CD4-positive, alpha-beta memory T cell (primary cell): ENCODE measurements at regions not wholly inside any gene's neighbourhood (a gene's known extent, or its start where the extent isn't known, plus 50 kb on each side); places are given as distances from the start of the nearest gene placed in this dataset.

Source experiments
- CTCF ChIA-PET: fragments of 350-600 bp; sonication (Branson Sonifier 250); formaldehyde crosslinking; loops from one replicate; lab custom pipeline; 2021; ENCODE audit warnings: inconsistent platforms; ENCODE audit not compliant: partially characterized antibody; lab: Charles Lee
- POLR2A ChIA-PET: fragments of 350-600 bp; sonication (Branson Sonifier 250); formaldehyde crosslinking; loops from one replicate; lab custom pipeline; 2021; ENCODE audit not compliant: partially characterized antibody; lab: Charles Lee
- DNase-seq, 5 donors: peaks; one replicate each; pipeline versions ENCODE4 v3.0.0 to v3.0.0-alpha.2; 2020 to 2022; ENCODE audit warnings: mixed read lengths in 1 of 5
- H3K27ac ChIP-seq: one replicate; pipeline ENCODE4 v1.7.0; 2013; ENCODE audit warnings: low read depth, low read length
- H3K27me3 ChIP-seq: 2 replicates; pipeline ENCODE4 v1.7.0; 2013; ENCODE audit warnings: mild to moderate bottlenecking, low read length, moderate library complexity; ENCODE audit not compliant: insufficient read depth
- H3K36me3 ChIP-seq: 2 replicates; pipeline ENCODE4 v1.7.0; 2013; ENCODE audit warnings: mild to moderate bottlenecking, low read length, moderate library complexity; ENCODE audit not compliant: insufficient read depth
- H3K4me1 ChIP-seq: 2 replicates; pipeline ENCODE4 v1.7.0; 2013; ENCODE audit warnings: mild to moderate bottlenecking, low read length, moderate library complexity; ENCODE audit not compliant: insufficient read depth
- H3K4me3 ChIP-seq, 2 donors: one replicate each; pipeline ENCODE4 v1.7.0; 2013; ENCODE audit warnings: low read length in 2 of 2, mild to moderate bottlenecking in 1 of 2
- H3K9me3 ChIP-seq, 2 donors: one replicate each; pipeline ENCODE4 v1.7.0; 2013; ENCODE audit warnings: low read length in 2 of 2, control low read depth in 1 of 2; ENCODE audit not compliant: control insufficient read depth in 1 of 2
- H3K27ac Mint-ChIP-seq, 7 donors: one replicate each; pipeline ENCODE4 v1.8.0; 2020 to 2021; ENCODE audit warnings: mixed read lengths in 7 of 7, mild to moderate bottlenecking in 6 of 7, inconsistent platforms in 3 of 7, moderate library complexity in 3 of 7
- H3K27me3 Mint-ChIP-seq, 2 donors: one replicate each; pipeline ENCODE4 v1.8.0; 2020 to 2021; ENCODE audit warnings: mixed read lengths in 2 of 2
- H3K36me3 Mint-ChIP-seq, 2 donors: one replicate each; pipeline ENCODE4 v1.8.0; 2020 to 2021; ENCODE audit warnings: mixed read lengths in 2 of 2, inconsistent platforms in 1 of 2, mild to moderate bottlenecking in 1 of 2
- H3K4me1 Mint-ChIP-seq, 4 donors: one replicate each; pipeline ENCODE4 v1.8.0; 2020 to 2021; ENCODE audit warnings: mixed read lengths in 4 of 4, mild to moderate bottlenecking in 1 of 4
- H3K4me3 Mint-ChIP-seq, 8 donors: one replicate each; pipeline ENCODE4 v1.8.0; 2020 to 2021; ENCODE audit warnings: mixed read lengths in 8 of 8, mild to moderate bottlenecking in 7 of 8, moderate library complexity in 6 of 8, inconsistent platforms in 3 of 8
- H3K9me3 Mint-ChIP-seq, 8 donors: one replicate each; pipeline ENCODE4 v1.8.0; 2020 to 2021; ENCODE audit warnings: mixed read lengths in 8 of 8, mild to moderate bottlenecking in 5 of 8, inconsistent platforms in 3 of 8, moderate library complexity in 1 of 8
- intact Hi-C: fragments of 100-400 bp; cut with micrococcal nuclease; formaldehyde crosslinking; loops from one replicate; pipeline ENCODE4 v1.15.1; 2023

DNA sequence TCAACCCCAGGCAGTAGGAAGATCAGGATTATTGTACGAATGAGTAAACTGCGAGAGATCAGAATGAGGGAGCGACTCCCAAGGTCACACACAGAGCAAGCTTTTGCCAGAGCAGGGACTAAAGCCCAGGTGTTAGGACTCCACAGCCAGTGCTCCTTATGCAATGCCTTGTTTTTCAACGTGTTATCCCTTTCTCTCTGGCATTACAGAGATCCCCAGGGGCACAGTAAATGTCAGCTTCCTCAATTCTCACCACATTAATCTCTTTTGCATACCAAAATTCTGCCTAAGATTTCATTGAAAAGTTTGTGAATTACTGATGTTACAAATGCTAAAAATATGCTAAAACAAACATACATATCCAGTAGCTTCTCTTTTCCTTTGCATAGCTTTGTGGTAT is 68.1 kb upstream of the CES5A start:
- CTCF ChIA-PET = interaction anchor here (1.0 to 9.5 kb wide), 15 partner anchors 10 to 478 kb away, joined by 3 to 222 read pairs (median 5); no protein-coding TSS in a partner anchor
- Histone ChIP-seq H3K27ac (no peak overlapping the region), H3K36me3 (no peaks in the 10 kb centered on the region), H3K9me3 (no peaks in the 10 kb centered on the region), H3K4me3 (no peak overlapping the region), H3K27me3 (no peaks in the 10 kb centered on the region), H3K4me1 (no peaks in the 10 kb centered on the region)
- DNase-seq = no peak
- intact Hi-C loops = loop anchor here (5.0 kb wide), 1 partner anchor 479 kb away; no protein-coding TSS in a partner anchor
- POLR2A ChIA-PET = interaction anchor here (1.6 kb wide), 1 partner anchor 260 kb away, joined by 6 read pairs; no protein-coding TSS in a partner anchor
- no peak overlapping the region for H3K4me3 Mint-ChIP-seq
- H3K4me1 Mint-ChIP-seq = peaks cover 0 to 2% (median 0%) of the 10 kb centered on the region in 4 donors
- H3K27ac Mint-ChIP-seq = no peak overlapping the region
- H3K27me3 Mint-ChIP-seq = peaks cover 34 to 37% of the 10 kb centered on the region in 2 donors
- H3K9me3 Mint-ChIP-seq = peaks cover 0 to 11% (median 4%) of the 10 kb centered on the region in 8 donors
- H3K36me3 Mint-ChIP-seq = no peaks in the 10 kb centered on the region

DNA sequence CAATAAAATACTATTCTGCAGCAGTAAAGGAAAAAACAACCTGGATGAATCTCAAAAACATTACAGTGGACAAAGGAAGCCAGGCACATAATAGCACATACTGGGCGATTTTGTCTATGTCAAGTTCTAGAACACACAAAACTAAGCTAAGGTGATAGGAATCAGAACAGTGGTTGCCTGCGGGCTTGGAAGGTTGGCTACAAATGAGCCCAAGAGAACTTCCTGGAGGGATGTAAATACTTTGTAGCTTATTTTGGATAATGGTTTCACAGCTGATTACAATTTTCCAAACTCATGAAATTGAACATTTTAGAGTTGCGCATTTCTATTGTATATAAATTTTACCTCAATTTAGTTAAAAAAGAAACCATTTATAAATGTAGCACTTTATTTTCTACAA is 67.6 kb upstream of the CES5A start:
- H3K9me3 ChIP-seq = no peaks in the 10 kb centered on the region
- H3K27me3 Mint-ChIP-seq = peaks cover 35 to 37% of the 10 kb centered on the region in 2 donors
- intact Hi-C loops = loop anchor here (5.0 kb wide), 1 partner anchor 479 kb away; no protein-coding TSS in a partner anchor
- H3K36me3 ChIP-seq = no peaks in the 10 kb centered on the region
- H3K4me3 Mint-ChIP-seq = no peak overlapping the region
- H3K27ac Mint-ChIP-seq = no peak overlapping the region
- peaks cover 0 to 11% (median 4%) of the 10 kb centered on the region in 8 donors for H3K9me3 Mint-ChIP-seq
- no peaks in the 10 kb centered on the region for H3K27me3 ChIP-seq
- ChIA-PET CTCF (interaction anchor here (1.0 to 9.5 kb wide), 11 partner anchors 10 to 478 kb away, joined by 3 to 222 read pairs (median 6); no protein-coding TSS in a partner anchor), POLR2A (no interaction called here)
- H3K36me3 Mint-ChIP-seq = no peaks in the 10 kb centered on the region
- H3K4me3 ChIP-seq = no peak overlapping the region
- H3K4me1 ChIP-seq = no peaks in the 10 kb centered on the region
- DNase-seq = no peak
- H3K27ac ChIP-seq = no peak overlapping the region
- peaks cover 0 to 2% (median 0%) of the 10 kb centered on the region in 4 donors for H3K4me1 Mint-ChIP-seq

DNA sequence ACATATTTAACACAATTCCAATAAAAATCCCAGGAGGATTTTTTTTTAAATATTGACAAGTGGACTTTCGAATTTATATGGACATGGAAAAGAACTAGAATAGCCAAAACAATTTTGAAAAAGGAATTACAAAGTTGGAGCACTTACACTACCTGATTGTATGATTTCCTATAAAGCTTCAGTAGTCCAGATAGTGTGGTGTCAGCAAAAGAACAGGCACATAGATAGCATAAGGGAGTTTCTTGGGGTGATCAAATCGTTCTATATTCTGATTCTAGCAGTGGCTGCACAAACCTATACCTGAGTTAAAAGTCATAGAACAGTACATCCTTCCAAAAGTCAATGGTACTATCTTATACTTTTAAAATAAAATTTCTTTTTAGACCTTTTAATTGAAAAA is 66.4 kb upstream of the CES5A start:
- H3K36me3 Mint-ChIP-seq = no peaks in the 10 kb centered on the region
- H3K4me1 Mint-ChIP-seq = no peaks in the 10 kb centered on the region
- H3K4me3 ChIP-seq = no peak overlapping the region
- intact Hi-C loops = loop anchor here (5.0 kb wide), 1 partner anchor 481 kb away; no protein-coding TSS in a partner anchor
- H3K27me3 Mint-ChIP-seq = peaks cover 31 to 35% of the 10 kb centered on the region in 2 donors
- ChIA-PET CTCF (interaction anchor here (1.2 to 9.5 kb wide), 5 partner anchors 13 to 376 kb away, joined by 3 to 222 read pairs (median 24); no protein-coding TSS in a partner anchor), POLR2A (no interaction called here)
- H3K27ac ChIP-seq = no peak overlapping the region
- H3K9me3 Mint-ChIP-seq = peaks cover 0 to 11% (median 4%) of the 10 kb centered on the region in 8 donors
- H3K4me1 ChIP-seq = no peaks in the 10 kb centered on the region
- H3K36me3 ChIP-seq = no peaks in the 10 kb centered on the region
- no peak for DNase-seq
- no peaks in the 10 kb centered on the region for H3K9me3 ChIP-seq
- H3K4me3 Mint-ChIP-seq = no peak overlapping the region
- no peak overlapping the region for H3K27ac Mint-ChIP-seq
- no peaks in the 10 kb centered on the region for H3K27me3 ChIP-seq

GRCh38 chr16:55938126-55938525 is 63.0 kb upstream of the CES5A start:
- Histone ChIP-seq H3K36me3 (no peaks in the 10 kb centered on the region), H3K9me3 (no peaks in the 10 kb centered on the region), H3K27ac (no peak overlapping the region), H3K4me3 (no peak overlapping the region), H3K27me3 (no peaks in the 10 kb centered on the region), H3K4me1 (no peaks in the 10 kb centered on the region)
- H3K9me3 Mint-ChIP-seq = peaks cover 0 to 11% (median 4%) of the 10 kb centered on the region in 8 donors
- no peaks in the 10 kb centered on the region for H3K4me1 Mint-ChIP-seq
- intact Hi-C loops = no loop called here
- POLR2A ChIA-PET = no interaction called here
- DNase-seq = no peak
- H3K27ac Mint-ChIP-seq = no peak overlapping the region
- H3K36me3 Mint-ChIP-seq = no peaks in the 10 kb centered on the region
- CTCF ChIA-PET = no interaction called here
- peaks cover 27 to 38% of the 10 kb centered on the region in 2 donors for H3K27me3 Mint-ChIP-seq
- H3K4me3 Mint-ChIP-seq = no peak overlapping the region

DNA sequence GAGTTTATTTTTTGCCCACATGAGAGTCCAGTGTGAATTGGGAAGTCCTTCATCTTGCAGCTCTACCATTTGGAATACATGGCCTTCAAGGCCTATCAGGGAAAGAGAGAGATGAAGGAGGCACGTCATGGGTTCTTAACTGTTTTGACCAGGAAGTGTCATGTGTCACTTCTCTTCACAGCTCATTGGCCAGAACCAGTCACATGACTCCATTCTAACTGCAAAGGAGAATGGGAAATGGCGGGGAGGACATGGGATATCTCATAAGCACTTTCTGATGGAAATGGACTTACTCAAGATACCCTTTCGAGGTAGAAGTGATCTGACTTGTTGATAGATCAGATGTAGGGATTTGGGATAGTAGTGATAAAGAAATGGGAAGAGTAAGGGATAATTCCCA is 57.9 kb upstream of the CES5A start:
- POLR2A ChIA-PET = no interaction called here
- no peaks in the 10 kb centered on the region for H3K4me1 ChIP-seq
- intact Hi-C loops = no loop called here

DNA sequence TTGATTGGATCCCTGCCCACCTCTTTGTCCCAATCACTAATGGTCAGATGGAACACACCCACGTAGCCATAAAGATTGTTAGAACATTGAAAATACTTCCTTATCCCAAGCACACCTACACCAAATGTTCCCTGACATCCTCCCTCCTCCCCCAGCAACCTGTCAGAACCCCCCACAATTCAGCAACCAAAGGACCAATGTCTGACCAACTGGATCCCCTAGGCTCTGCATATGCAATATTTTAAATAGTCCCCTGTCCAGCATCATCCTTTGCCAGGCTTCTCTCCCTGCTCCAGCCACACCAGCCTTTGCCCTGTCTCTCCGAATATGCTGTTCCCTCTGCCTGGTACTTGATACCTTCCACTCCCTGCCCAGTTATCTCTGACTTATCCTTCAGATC is 54.9 kb upstream of the CES5A start:
- no peaks in the 10 kb centered on the region for H3K36me3 Mint-ChIP-seq
- intact Hi-C loops = no loop called here
- Histone ChIP-seq H3K36me3 (no peaks in the 10 kb centered on the region), H3K27me3 (no peaks in the 10 kb centered on the region), H3K4me1 (no peaks in the 10 kb centered on the region), H3K9me3 (no peaks in the 10 kb centered on the region), H3K4me3 (no peak overlapping the region), H3K27ac (no peak overlapping the region)
- no peak overlapping the region for H3K27ac Mint-ChIP-seq
- H3K27me3 Mint-ChIP-seq = peaks cover 6 to 7% of the 10 kb centered on the region in 2 donors
- ChIA-PET POLR2A (no interaction called here), CTCF (no interaction called here)
- H3K4me3 Mint-ChIP-seq = no peak overlapping the region
- DNase-seq = no peak
- peaks cover 0 to 3% (median 0%) of the 10 kb centered on the region in 8 donors for H3K9me3 Mint-ChIP-seq
- no peaks in the 10 kb centered on the region for H3K4me1 Mint-ChIP-seq

More for the DNA sequence above, 57.9 kb upstream of the CES5A start:
- Histone ChIP-seq H3K27ac (no peak overlapping the region), H3K27me3 (no peaks in the 10 kb centered on the region), H3K9me3 (no peaks in the 10 kb centered on the region), H3K4me3 (no peak overlapping the region), H3K36me3 (no peaks in the 10 kb centered on the region)
- DNase-seq = no peak
- Mint-ChIP-seq H3K9me3 (peaks cover 0 to 4% (median 0%) of the 10 kb centered on the region in 8 donors), H3K4me3 (no peak overlapping the region), H3K4me1 (no peaks in the 10 kb centered on the region), H3K27me3 (peaks cover 12 to 27% of the 10 kb centered on the region in 2 donors), H3K36me3 (no peaks in the 10 kb centered on the region), H3K27ac (no peak overlapping the region)
- CTCF ChIA-PET = interaction anchor here (1.5 kb wide), 1 partner anchor 11 kb away, joined by 6 read pairs; no protein-coding TSS in a partner anchor

GRCh38 chr16:55929181-55929580 is 54.0 kb upstream of the CES5A start:
- Histone ChIP-seq H3K27ac (no peak overlapping the region), H3K4me3 (no peak overlapping the region), H3K4me1 (no peaks in the 10 kb centered on the region), H3K9me3 (no peaks in the 10 kb centered on the region), H3K36me3 (no peaks in the 10 kb centered on the region), H3K27me3 (no peaks in the 10 kb centered on the region)
- DNase-seq = no peak
- POLR2A ChIA-PET = no interaction called here
- H3K36me3 Mint-ChIP-seq = no peaks in the 10 kb centered on the region
- H3K4me1 Mint-ChIP-seq = no peaks in the 10 kb centered on the region
- no peak overlapping the region for H3K4me3 Mint-ChIP-seq
- CTCF ChIA-PET = no interaction called here
- intact Hi-C loops = no loop called here
- H3K27ac Mint-ChIP-seq = no peak overlapping the region
- peaks cover 6 to 8% of the 10 kb centered on the region in 2 donors for H3K27me3 Mint-ChIP-seq
- peaks cover 0 to 3% (median 0%) of the 10 kb centered on the region in 8 donors for H3K9me3 Mint-ChIP-seq
